ENCODE measurements at regions not wholly inside any gene's neighbourhood (a gene's known extent, or its start where the extent isn't known, plus 50 kb on each side); places are given as distances from the start of the nearest gene placed in this dataset.

GRCh38 chrX:7637066-7637465, 205.9 kb upstream of the VCX start:
- Histone ChIP-seq H3K79me1 (ENCODE audit: insufficient read depth, low read depth, low read length, poor library complexity, severe bottlenecking) (no peaks in the 10 kb centered on the region), H3K27me3 (ENCODE audit: insufficient read depth, low read length) (no peaks in the 10 kb centered on the region), H4K20me1 (ENCODE audit: control insufficient read depth, insufficient read depth, insufficient read length) (no peaks in the 10 kb centered on the region), H4K8ac (replicated peaks; ENCODE audit: insufficient read length, low read depth, low read length) (no peak overlapping the region), H2BK12ac (ENCODE audit: insufficient read length, low read depth, low read length) (no peak overlapping the region), H2BK15ac (ENCODE audit: low read depth, low read length) (no peak overlapping the region), H3K4me2 (ENCODE audit: insufficient read depth, insufficient read length, low read length) (no peak overlapping the region), H3K56ac (ENCODE audit: insufficient read length, low read depth, low read length) (no peak overlapping the region), H3K79me2 (ENCODE audit: insufficient read depth, low read length) (no peaks in the 10 kb centered on the region), H3K23me2 (ENCODE audit: insufficient read length, low read depth, low read length, poor library complexity, severe bottlenecking) (no peaks in the 10 kb centered on the region), H2AK5ac (ENCODE audit: insufficient read length, low read length) (no peak overlapping the region), H3K23ac (ENCODE audit: insufficient read length, low read depth, low read length) (no peak overlapping the region), H3K18ac (ENCODE audit: insufficient read length, low read depth, low read length) (no peak overlapping the region), H2AFZ (ENCODE audit: low read length) (no peak overlapping the region), H2BK5ac (ENCODE audit: insufficient read length, low read length) (no peak overlapping the region), H3K14ac (ENCODE audit: insufficient read depth, low read length) (no peak overlapping the region), H3K9ac (ENCODE audit: extremely low read depth, insufficient read length, low read length) (no peak overlapping the region), H4K5ac (ENCODE audit: insufficient read length, low read depth, low read length) (no peak overlapping the region), H2BK120ac (ENCODE audit: low read depth, low read length, poor library complexity, severe bottlenecking) (no peak overlapping the region), H4K91ac (ENCODE audit: insufficient read length, low read depth, low read length) (no peak overlapping the region), H3K4ac (ENCODE audit: low read depth, low read length) (no peak overlapping the region), H3T11ph (ENCODE audit: low read length) (no peak overlapping the region), H3K4me1 (ENCODE audit: insufficient read depth, low read length) (no peaks in the 10 kb centered on the region; the same call in 1 of the 2 replicates), H2BK20ac (ENCODE audit: low read depth, low read length, poor library complexity, severe bottlenecking) (no peak overlapping the region), H3K27ac (ENCODE audit: insufficient read length, low read depth, low read length) (no peak overlapping the region), H3K9me3 (ENCODE audit: control insufficient read depth, low read depth, low read length) (peaks cover 7% of the 10 kb centered on the region)
- H3K4me3 Mint-ChIP-seq = no peak overlapping the region
- WGBS (ENCODE audit: extremely low coverage, insufficient read length, low lambda C conversion rate) = no CpG with 5 or more reads among the region's 3 CpGs
- DNase-seq = no peak
- TF ChIP-seq CTCF (conservative IDR thresholded peaks at IDR 0.05) = no peak
- peaks cover 9 to 17% of the 10 kb centered on the region in 2 experiments for H3K9me3 Mint-ChIP-seq
- no peak overlapping the region for H3K27ac Mint-ChIP-seq
- H3K4me1 Mint-ChIP-seq = peaks cover 3 to 6% of the 10 kb centered on the region in 2 experiments; a peak in 3 of 4 replicates
- peaks cover 5 to 17% (median 11%) of the 10 kb centered on the region in 3 experiments for H3K36me3 Mint-ChIP-seq (ENCODE audit: insufficient read depth in 1 of 3, low read depth in 3 of 3)
- no peaks in the 10 kb centered on the region for H3K27me3 Mint-ChIP-seq (ENCODE audit: low read depth)

Measured in H9 (cell line).